ENCODE measurements at regions not wholly inside any gene's neighbourhood (a gene's known extent, or its start where the extent isn't known, plus 50 kb on each side); places are given as distances from the start of the nearest gene placed in this dataset.

DNA sequence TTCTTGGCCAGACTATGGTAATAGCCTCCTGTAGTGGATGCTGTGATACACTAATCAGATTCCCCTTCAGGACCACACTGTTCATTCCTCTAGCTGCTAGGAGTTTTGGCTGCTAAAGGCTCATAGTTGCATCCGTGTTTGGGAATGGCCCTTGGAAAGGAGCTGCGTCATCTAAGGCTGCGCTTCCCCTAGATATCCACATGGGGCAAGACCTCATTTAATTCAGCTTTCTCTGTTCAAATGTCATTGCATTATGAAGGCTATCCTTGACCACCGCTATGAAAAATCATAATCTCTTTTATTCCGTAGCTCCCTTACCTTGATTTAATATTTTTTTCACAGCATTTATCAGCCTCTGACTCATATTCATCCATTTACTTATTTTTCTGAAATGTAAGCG, 258.3 kb upstream of the NR4A3 start:
- H3K27ac Mint-ChIP-seq, result no peak overlapping the region
- H3K36me3 Mint-ChIP-seq, result no peaks in the 10 kb centered on the region
- no peaks in the 10 kb centered on the region for H3K27me3 Mint-ChIP-seq
- no peaks in the 10 kb centered on the region for H3K9me3 Mint-ChIP-seq
- no peak overlapping the region for H3K4me3 Mint-ChIP-seq
- H3K4me1 Mint-ChIP-seq, result no peaks in the 10 kb centered on the region

DNA sequence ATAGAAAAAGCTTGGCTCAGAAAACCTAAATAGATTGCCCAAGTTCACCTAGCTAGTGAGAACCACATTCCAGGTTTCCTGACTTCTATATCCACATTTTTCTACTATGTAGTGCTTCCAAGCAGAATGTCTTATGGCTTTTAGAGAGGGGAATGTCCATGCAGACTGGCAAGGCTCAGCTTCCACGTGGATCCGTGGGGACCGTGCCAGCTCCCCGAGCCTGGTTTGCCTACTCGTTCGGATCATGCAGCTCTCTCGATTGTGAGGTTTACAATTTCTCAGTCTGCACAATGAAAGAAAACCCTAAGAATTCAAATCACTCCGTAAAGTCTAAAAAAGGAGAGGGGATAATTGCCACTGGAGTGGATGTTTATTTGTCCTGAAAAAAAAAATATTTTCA, 256.5 kb upstream of the NR4A3 start:
- Mint-ChIP-seq H3K4me3 (no peak overlapping the region), H3K36me3 (no peaks in the 10 kb centered on the region), H3K27ac (no peak overlapping the region), H3K27me3 (no peaks in the 10 kb centered on the region), H3K9me3 (no peaks in the 10 kb centered on the region), H3K4me1 (no peaks in the 10 kb centered on the region)

DNA sequence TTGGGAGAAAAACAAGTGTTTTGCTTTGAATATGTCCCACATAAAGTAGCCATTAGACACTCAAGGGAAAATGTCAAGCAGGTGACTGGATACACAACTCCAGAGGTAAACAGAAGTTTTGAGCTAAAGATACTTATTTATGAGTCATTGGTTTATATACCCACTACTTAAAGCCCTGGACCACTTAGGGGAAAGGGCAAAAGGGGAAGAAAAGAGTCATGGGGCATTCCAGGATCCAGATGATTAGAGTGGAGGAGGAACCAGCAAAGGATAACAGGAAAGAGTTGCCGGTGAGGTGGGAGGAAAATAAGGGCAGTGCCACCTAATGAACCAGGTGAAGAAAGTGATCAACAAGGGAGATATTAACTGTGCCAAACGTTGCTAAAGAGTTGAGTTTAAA, 254.2 kb upstream of the NR4A3 start:
- Mint-ChIP-seq H3K4me3 (no peak overlapping the region), H3K4me1 (no peaks in the 10 kb centered on the region), H3K9me3 (no peaks in the 10 kb centered on the region), H3K27ac (no peak overlapping the region), H3K27me3 (peaks cover 3% of the 10 kb centered on the region), H3K36me3 (no peaks in the 10 kb centered on the region)

DNA sequence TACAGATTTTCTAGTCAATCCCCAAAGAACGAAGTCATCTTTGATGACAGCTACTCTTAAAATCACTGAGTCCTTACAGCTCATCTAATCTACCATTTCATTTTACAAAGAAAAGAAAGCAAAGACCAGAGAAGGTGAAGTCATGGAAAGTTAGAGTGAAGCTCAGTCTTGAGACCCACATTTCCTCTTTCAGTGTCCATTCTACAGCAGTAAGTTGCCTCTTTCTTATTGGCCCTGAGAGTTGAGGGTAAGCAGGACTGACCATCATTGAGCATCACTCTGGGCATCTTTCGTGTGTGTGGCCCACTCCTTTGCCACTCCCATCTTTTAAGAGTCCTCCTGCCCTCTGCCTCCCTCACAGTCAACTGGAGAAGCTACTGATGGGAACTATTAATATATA, 251.8 kb upstream of the NR4A3 start:
- no peaks in the 10 kb centered on the region for H3K4me1 Mint-ChIP-seq
- H3K27me3 Mint-ChIP-seq, result peaks cover 3% of the 10 kb centered on the region
- no peak overlapping the region for H3K4me3 Mint-ChIP-seq
- H3K27ac Mint-ChIP-seq, result no peak overlapping the region
- H3K36me3 Mint-ChIP-seq, result no peaks in the 10 kb centered on the region
- H3K9me3 Mint-ChIP-seq, result no peaks in the 10 kb centered on the region

DNA sequence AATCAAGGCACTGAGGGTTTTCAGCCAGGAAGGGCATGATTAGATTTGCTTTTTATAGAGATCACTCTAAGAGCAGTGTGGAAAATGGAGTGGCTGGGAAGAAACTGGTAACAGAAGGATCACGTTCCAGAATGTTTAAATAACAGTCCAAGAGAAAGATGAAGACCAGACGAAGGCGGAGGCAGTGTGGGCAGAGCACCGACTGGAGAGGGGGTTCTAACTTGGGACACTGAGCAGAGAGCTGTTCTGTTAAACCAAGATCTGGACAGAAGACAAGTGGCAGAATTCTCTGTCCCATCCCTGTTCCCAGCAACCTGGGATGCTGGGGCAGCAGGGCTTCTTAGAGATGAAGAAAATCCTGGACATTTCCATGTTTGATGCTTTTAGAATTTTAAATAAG, 249.1 kb upstream of the NR4A3 start:
- Mint-ChIP-seq H3K36me3 (no peaks in the 10 kb centered on the region), H3K27me3 (peaks cover 3% of the 10 kb centered on the region), H3K9me3 (no peaks in the 10 kb centered on the region), H3K27ac (no peak overlapping the region), H3K4me1 (no peaks in the 10 kb centered on the region), H3K4me3 (no peak overlapping the region)

DNA sequence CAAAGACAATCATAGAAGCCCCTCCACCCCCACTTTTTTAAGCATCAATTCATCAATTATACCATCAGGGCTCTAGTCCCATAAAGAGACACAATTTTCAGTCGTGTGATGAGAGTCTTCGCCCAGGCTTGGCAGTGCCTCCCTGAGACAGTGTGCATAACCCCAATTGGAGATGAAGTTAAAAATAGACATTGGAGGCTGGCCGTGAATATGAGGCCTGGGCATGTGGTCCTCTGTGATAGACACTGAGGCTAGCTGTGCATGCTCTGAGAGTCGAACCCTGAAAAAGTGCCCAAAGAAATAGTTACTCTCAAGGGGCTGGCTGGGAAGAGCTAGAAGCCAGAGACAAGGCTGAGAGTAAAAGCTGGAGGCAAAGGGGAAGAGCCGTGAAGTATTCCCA, 248.6 kb upstream of the NR4A3 start:
- Mint-ChIP-seq H3K9me3 (no peaks in the 10 kb centered on the region), H3K27ac (no peak overlapping the region), H3K27me3 (peaks cover 3% of the 10 kb centered on the region), H3K36me3 (no peaks in the 10 kb centered on the region), H3K4me1 (no peaks in the 10 kb centered on the region), H3K4me3 (no peak overlapping the region)

DNA sequence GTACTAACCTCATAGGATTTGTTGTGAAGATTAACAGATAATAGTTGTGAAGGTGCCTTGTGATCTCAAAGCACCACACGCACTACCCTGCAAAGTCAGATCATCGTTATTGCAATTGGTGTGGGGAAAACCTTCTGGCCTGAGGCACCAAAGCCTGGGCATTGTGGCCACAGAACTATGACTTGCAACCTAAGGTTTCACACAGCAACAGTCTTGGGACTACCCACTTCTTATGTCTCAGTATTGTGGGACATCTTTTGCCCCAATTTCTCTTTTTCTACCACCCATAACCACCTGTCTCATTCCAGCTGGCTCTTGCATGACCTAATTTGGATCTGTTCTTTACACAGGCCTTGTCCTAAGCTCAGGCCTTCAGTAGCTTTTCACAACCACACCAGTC, 247.8 kb upstream of the NR4A3 start:
- Mint-ChIP-seq H3K27ac (no peak overlapping the region), H3K4me3 (no peak overlapping the region), H3K36me3 (no peaks in the 10 kb centered on the region), H3K4me1 (no peaks in the 10 kb centered on the region), H3K9me3 (no peaks in the 10 kb centered on the region), H3K27me3 (peaks cover 3% of the 10 kb centered on the region)

DNA sequence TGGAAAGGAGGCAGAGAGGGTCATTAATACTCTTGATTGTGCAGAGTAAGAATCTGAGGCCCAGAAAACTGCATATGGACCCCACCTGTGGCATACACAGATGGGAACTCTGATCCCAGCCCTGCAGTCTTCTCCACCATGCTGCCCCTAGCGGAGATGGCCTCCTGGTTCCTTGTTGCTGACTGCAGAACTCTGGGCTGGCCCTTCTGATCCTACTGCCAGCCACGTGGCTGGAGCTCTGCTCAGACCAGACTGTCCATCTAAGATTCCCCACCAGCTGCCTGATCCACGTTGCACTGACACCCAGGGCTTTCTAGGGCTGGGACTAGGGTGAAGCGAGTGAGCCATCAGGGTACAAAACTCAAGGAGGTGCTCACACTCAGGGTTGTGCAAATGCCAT, 245.7 kb upstream of the NR4A3 start:
- H3K4me3 Mint-ChIP-seq, result no peak overlapping the region
- no peaks in the 10 kb centered on the region for H3K27me3 Mint-ChIP-seq
- H3K36me3 Mint-ChIP-seq, result no peaks in the 10 kb centered on the region
- H3K4me1 Mint-ChIP-seq, result no peaks in the 10 kb centered on the region
- no peaks in the 10 kb centered on the region for H3K9me3 Mint-ChIP-seq
- no peak overlapping the region for H3K27ac Mint-ChIP-seq

DNA sequence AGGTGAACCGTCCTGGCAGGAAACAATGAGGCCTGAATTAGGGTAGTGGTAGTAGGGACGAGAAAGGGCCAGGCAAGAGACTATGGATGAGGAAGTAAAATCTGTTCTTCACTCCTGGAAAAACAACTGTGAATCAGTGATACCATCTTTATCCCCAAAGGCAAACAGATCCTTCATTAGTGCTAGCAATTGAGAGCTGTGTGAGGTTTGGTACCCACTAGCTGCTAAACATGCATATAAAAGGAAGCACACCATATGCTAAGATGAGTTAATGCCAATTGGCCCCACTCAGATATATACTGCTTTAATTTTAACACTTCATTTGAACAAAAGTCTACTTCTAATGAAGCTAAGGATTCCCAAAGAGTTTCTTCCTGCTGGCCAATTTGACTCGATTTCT, 244.8 kb upstream of the NR4A3 start:
- no peaks in the 10 kb centered on the region for H3K9me3 Mint-ChIP-seq
- no peaks in the 10 kb centered on the region for H3K27me3 Mint-ChIP-seq
- no peaks in the 10 kb centered on the region for H3K4me1 Mint-ChIP-seq
- H3K4me3 Mint-ChIP-seq, result no peak overlapping the region
- no peak overlapping the region for H3K27ac Mint-ChIP-seq
- no peaks in the 10 kb centered on the region for H3K36me3 Mint-ChIP-seq

DNA sequence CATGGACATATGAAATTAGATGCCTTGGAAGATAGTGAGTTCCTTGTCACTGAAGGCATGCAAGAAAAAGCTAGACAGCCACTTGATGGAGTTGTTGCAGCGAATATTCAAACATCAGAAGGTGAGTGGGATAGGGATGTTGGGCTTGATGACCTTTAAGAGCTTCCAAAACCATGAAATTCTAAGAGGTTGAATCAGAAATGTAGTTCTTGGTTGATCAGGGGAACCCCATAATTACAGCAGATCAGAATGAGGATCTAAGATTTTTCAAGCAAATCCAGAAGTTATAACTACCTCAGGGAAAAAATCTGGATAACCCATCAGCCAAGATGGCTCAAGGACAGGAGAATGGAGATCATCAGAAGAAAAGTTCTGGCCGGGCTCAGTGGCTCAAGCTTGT, 244.3 kb upstream of the NR4A3 start:
- Mint-ChIP-seq H3K27me3 (no peaks in the 10 kb centered on the region), H3K4me3 (no peak overlapping the region)

DNA sequence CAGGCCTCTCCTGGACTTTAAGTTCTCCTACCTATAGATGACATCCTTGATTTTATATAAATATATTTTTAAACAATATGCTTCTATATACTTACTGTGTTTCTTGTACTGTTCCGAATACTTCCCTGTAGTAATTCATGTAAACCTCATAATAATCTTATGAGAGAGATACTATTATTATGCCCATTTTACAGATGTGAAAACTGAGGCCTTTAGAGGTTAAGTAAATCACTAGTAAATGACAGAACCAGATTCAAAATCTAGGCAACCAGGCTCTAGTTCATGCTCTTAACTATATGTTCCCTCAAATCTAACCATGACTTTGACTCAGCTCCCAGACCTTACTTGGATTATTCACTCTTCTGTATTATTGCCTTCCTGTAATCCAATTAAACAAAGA, 243.0 kb upstream of the NR4A3 start:
- Mint-ChIP-seq H3K27me3 (no peaks in the 10 kb centered on the region), H3K4me3 (no peak overlapping the region), H3K4me1 (no peaks in the 10 kb centered on the region), H3K36me3 (no peaks in the 10 kb centered on the region), H3K9me3 (no peaks in the 10 kb centered on the region), H3K27ac (peak overlapping the region; percentile 27)

More for the DNA sequence above, 244.3 kb upstream of the NR4A3 start:
- no peaks in the 10 kb centered on the region for H3K9me3 Mint-ChIP-seq
- H3K4me1 Mint-ChIP-seq, result no peaks in the 10 kb centered on the region
- H3K36me3 Mint-ChIP-seq, result no peaks in the 10 kb centered on the region
- H3K27ac Mint-ChIP-seq, result no peak overlapping the region

DNA sequence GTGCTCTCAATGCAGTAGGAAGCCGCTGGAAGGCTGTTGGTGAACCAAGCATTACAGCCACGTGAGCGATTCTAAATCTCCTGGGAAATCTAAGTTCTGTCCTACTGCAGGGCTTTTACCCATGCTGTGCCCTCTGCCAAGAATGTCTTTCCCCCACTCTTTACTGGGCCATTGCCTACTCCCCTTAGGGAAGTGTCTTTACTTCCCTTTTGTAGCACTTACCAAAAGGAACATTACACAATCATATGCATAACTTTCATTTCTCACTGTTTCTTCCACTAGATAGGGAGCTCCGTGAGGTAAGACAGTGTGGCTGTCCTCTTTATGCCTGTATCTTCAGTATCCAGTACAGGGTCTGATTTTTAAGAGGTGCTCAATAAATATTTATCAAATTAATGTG, 241.7 kb upstream of the NR4A3 start:
- Mint-ChIP-seq H3K36me3 (no peaks in the 10 kb centered on the region), H3K27ac (no peak overlapping the region), H3K27me3 (no peaks in the 10 kb centered on the region), H3K9me3 (no peaks in the 10 kb centered on the region), H3K4me3 (no peak overlapping the region), H3K4me1 (no peaks in the 10 kb centered on the region)

DNA sequence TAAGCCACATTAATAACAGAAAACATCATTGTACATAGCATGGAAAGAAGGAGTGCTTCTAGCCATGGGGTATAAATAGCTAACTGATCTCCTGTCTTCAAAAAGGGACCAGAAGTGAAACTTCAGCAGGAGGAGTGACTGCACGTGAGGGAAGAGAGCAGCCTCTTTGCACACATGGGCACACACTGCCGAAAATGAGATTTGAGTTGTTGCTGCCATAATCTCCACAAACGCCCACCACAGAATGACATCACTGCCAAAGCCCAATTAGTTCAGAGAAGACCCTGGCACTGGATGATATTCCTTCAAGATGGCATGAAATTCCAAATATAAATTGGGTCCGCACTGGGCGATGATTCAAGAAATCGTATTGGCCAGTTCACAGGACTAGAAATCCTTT, 238.9 kb upstream of the NR4A3 start:
- Mint-ChIP-seq H3K27ac (no peak overlapping the region), H3K4me3 (no peak overlapping the region), H3K9me3 (no peaks in the 10 kb centered on the region), H3K36me3 (no peaks in the 10 kb centered on the region), H3K27me3 (peaks cover 1% of the 10 kb centered on the region), H3K4me1 (no peaks in the 10 kb centered on the region)

DNA sequence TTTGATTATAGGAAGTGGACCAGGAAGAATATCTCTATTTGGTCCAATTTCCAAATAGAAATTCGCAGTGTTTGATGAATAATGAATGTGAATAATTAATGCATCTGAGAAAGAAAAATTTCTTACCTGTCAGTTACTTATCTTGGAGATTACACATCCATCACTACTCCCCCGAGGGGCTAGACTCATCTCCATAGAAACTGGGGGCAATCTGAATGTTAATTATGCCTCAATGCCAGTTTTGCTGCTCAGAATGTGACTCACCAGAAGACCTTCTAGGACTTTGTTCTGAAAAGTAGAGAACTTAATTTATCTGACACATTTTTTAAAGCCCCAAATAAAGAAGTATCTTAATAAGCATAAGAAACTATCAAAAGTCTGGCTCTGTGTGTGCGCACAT, 233.4 kb upstream of the NR4A3 start:
- H3K27ac Mint-ChIP-seq, result no peak overlapping the region
- peaks cover 4% of the 10 kb centered on the region for H3K27me3 Mint-ChIP-seq
- no peaks in the 10 kb centered on the region for H3K4me1 Mint-ChIP-seq
- H3K9me3 Mint-ChIP-seq, result no peaks in the 10 kb centered on the region
- H3K36me3 Mint-ChIP-seq, result no peaks in the 10 kb centered on the region
- no peak overlapping the region for H3K4me3 Mint-ChIP-seq

DNA sequence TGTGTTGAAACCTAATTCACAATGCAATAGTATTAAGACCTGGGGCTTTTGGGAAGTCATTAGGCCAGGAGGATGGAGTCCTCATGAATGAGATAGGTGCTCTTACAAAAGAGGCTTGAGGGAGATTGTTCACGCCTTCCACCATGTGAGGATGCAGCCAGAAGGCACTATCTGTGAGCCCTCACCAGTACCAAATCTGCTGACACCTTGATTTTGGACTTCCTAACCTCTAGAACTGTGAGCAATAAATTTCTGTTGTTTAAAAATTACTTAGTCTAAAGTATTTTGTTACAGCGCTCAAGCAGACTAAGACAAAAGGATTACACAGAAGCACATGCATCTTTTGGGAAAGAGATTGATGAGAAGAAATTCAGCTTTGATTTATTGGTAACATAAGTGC, 232.9 kb upstream of the NR4A3 start:
- no peak overlapping the region for H3K4me3 Mint-ChIP-seq
- peaks cover 4% of the 10 kb centered on the region for H3K27me3 Mint-ChIP-seq

DNA sequence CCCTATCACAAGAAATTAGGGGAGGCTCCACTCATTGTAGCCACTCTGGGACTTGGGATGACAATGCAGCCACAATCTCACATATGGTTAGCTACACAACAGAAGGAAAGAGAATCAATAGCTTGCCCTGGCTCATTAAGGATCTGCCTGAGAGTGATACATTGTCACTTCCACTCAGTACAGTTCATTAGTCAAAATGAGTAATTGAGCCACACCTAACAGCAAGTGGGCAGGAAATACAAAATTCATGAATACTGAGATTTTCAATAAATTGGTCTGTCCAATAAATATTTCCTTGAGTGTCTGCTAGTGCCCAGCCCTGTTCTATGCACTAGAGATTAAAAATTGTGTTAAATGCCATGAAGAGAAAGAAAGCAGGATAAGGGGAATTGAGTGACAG, 231.3 kb upstream of the NR4A3 start:
- Mint-ChIP-seq H3K36me3 (no peaks in the 10 kb centered on the region), H3K27ac (no peak overlapping the region), H3K27me3 (peaks cover 8% of the 10 kb centered on the region), H3K4me3 (no peak overlapping the region), H3K4me1 (no peaks in the 10 kb centered on the region), H3K9me3 (no peaks in the 10 kb centered on the region)

More for the DNA sequence above, 232.9 kb upstream of the NR4A3 start:
- no peak overlapping the region for H3K27ac Mint-ChIP-seq
- no peaks in the 10 kb centered on the region for H3K36me3 Mint-ChIP-seq
- H3K4me1 Mint-ChIP-seq, result no peaks in the 10 kb centered on the region
- H3K9me3 Mint-ChIP-seq, result no peaks in the 10 kb centered on the region

DNA sequence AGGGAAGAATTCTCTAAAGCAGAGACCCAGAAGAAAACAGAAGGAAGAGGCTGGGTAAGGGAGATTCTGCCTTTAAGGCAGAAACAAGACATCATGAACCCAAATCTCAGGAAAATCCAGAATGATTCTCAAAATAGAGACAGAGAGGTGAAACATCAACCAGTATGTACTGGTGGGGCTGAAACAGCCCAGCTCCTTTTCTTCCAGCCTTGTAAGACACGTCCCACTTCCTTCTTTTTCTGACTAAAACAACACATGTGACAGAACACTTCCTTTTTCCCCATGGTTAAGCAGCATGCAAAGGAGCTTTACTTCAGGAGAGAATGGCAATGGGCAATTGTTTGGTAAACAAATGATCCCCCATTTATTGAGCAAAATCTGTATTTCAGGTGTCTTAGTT, 230.8 kb upstream of the NR4A3 start:
- H3K9me3 Mint-ChIP-seq, result no peaks in the 10 kb centered on the region
- no peaks in the 10 kb centered on the region for H3K36me3 Mint-ChIP-seq
- peaks cover 8% of the 10 kb centered on the region for H3K27me3 Mint-ChIP-seq
- H3K4me3 Mint-ChIP-seq, result no peak overlapping the region
- H3K4me1 Mint-ChIP-seq, result no peaks in the 10 kb centered on the region
- H3K27ac Mint-ChIP-seq, result no peak overlapping the region

DNA sequence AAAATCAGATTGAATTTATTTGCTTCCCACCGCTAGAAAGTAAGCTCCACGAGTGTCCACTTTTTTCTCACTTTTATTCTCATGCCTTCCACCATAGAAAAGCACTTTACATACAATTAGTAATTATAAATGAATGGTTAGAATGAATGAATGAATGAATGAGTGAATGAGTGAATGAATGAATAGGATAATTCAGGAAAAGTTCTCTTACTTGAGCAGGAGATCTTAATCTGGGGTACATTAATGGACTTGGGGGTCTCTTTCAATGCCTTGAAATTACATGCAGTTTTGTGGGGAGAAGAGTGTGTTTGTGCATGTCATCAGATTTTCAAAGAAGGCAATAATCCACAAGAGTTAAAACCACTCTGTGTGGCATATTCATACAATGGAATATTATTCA, 229.9 kb upstream of the NR4A3 start:
- Mint-ChIP-seq H3K36me3 (no peaks in the 10 kb centered on the region), H3K9me3 (no peaks in the 10 kb centered on the region), H3K27ac (no peak overlapping the region), H3K4me3 (no peak overlapping the region), H3K27me3 (peaks cover 7% of the 10 kb centered on the region), H3K4me1 (no peaks in the 10 kb centered on the region)
